ENCODE measurements at regions not wholly inside any gene's neighbourhood (a gene's known extent, or its start where the extent isn't known, plus 50 kb on each side); places are given as distances from the start of the nearest gene placed in this dataset.

DNA sequence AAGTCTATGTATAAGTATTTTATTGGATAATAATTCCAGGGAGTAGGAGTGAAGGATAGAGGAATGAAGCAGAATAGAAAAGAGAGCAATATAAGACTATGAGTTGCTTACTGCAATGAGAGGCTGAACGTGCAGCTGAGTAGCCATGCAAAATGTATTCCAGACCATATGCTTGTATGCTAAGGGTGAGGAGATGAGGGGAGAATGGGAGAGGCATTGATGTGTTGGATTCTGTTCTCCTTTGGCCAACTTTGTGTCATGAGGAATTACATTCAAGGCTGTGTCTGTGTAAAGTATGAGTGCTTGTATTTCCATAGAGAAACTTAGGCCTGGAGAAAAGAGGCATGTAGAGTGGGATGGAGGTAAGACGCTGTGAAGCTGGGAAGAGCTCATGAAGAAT lies 301.8 kb downstream of the ARL6IP6 start:
- H3K4me3 ChIP-seq (ENCODE audit: low read depth, low read length), result no peak overlapping the region
- no peak for DNase-seq (ENCODE audit: low read depth)
- in situ Hi-C loops (cut with HindIII; ENCODE audit: low sequenced_read_pairs), result no loop called here
- TF ChIP-seq, protein P1, sequence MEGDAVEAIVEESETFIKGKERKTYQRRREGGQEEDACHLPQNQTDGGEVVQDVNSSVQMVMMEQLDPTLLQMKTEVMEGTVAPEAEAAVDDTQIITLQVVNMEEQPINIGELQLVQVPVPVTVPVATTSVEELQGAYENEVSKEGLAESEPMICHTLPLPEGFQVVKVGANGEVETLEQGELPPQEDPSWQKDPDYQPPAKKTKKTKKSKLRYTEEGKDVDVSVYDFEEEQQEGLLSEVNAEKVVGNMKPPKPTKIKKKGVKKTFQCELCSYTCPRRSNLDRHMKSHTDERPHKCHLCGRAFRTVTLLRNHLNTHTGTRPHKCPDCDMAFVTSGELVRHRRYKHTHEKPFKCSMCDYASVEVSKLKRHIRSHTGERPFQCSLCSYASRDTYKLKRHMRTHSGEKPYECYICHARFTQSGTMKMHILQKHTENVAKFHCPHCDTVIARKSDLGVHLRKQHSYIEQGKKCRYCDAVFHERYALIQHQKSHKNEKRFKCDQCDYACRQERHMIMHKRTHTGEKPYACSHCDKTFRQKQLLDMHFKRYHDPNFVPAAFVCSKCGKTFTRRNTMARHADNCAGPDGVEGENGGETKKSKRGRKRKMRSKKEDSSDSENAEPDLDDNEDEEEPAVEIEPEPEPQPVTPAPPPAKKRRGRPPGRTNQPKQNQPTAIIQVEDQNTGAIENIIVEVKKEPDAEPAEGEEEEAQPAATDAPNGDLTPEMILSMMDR (IDR thresholded peaks at IDR 0.05; ENCODE audit: low read depth, low read length, missing control alignments), result no peak

DNA sequence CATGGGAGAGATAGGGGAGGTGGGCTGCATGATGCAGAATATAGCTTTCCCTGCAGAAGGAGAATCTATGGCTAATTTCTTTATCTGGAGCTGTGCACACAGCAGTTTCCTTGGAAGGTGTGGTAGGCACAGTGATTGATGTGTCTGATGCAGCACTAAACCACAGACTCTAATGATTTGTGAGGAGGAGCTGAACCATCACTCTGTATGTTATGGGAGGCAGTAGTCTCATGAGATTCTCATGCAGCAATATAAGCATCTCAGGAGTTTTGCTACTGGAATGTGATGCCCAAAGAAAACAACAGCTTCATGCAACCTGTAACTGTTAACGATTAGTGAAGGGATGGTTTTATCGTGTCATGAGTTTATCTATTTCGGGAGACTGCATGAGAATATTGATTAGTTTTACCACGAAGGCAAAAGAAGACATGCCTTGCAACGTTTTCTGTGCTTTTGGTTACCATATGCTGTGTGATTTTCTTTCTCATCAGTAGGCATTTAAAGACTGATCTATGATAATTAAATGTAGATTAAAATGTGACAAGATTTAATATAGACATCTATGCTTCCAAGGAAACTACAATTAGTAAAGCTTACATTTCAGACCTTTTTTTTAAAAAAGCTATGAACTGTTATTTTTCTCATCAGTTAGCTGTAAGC lies 286.8 kb downstream of the ARL6IP6 start:
- in situ Hi-C loops (cut with HindIII; ENCODE audit: low sequenced_read_pairs), result no loop called here
- DNase-seq (ENCODE audit: low read depth), result no peak
- H3K4me3 ChIP-seq (ENCODE audit: low read depth, low read length), result no peak overlapping the region
- TF ChIP-seq, protein P1 (IDR thresholded peaks at IDR 0.05; ENCODE audit: low read depth, low read length, missing control alignments), result no peak

DNA sequence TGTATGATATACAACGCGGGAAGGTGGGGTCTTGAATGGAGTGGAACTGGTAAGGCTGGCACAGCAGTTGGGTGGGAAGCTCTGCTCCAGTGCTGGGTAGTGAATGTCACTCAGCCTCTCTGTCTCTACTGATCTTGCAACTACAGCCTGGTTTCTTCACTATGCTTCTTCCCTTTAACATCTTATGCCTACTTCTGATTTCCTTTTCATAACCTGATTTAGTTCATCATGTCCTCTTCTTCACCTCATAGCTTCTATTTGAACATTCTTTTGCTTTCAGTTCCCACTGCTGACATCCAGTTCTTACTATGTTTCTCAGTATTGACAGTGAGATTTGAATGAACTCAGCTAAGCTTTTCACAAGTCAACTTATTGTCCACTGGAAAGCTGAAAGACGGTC lies 286.2 kb downstream of the ARL6IP6 start:
- TF ChIP-seq, protein P1 (IDR thresholded peaks at IDR 0.05; ENCODE audit: low read depth, low read length, missing control alignments), result no peak
- no peak overlapping the region for H3K4me3 ChIP-seq (ENCODE audit: low read depth, low read length)
- no peak for DNase-seq (ENCODE audit: low read depth)
- in situ Hi-C loops (cut with HindIII; ENCODE audit: low sequenced_read_pairs), result no loop called here

DNA sequence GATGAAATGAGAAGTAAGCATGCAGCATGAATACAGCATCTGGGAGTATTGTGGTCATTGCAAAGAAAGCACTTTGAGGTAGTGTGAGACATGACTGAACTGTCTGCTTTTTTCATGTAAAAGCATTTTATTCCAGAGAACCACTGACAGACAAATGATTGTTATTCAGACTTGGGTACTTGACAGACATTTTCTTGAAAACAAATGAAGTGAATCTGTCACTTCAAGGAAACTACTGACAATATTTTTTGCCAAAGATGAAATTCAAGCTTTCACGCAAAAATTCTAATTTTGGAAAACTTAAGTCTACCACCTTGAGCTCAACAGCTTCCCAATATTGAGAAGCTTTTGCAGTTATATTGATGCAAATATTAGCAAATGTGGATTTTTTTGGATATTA lies 255.7 kb downstream of the ARL6IP6 start:
- TF ChIP-seq, protein P1 (IDR thresholded peaks at IDR 0.05; ENCODE audit: low read depth, low read length, missing control alignments), result no peak
- no peak for DNase-seq (ENCODE audit: low read depth)
- H3K4me3 ChIP-seq (ENCODE audit: low read depth, low read length), result no peak overlapping the region
- in situ Hi-C loops (cut with HindIII; ENCODE audit: low sequenced_read_pairs), result no loop called here

DNA sequence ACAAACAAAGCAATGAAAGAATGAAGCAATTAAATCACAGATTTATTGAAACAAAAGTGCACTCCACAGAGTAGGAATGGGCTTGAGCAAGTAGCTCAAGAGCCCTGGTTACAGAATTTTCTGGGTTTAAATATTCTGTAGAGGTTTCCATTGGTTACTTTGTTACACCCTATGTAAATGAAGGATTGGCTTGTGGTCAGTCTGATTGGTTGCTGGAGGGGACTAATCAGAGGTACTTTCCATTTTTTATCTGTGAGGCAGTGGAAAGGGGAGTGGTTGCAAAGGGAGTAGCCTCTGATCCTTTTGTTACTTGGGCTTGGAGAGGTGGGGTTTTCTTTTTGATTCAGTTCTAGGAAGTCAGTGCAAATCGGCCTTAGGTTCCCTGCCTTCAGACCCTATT lies 253.3 kb downstream of the ARL6IP6 start:
- in situ Hi-C loops (cut with HindIII; ENCODE audit: low sequenced_read_pairs), result no loop called here

GRCh38 chr2:152962446-152962845 lies 244.0 kb downstream of the ARL6IP6 start:
- no peak overlapping the region for H3K4me3 ChIP-seq (ENCODE audit: low read depth, low read length)
- in situ Hi-C loops (cut with HindIII; ENCODE audit: low sequenced_read_pairs), result no loop called here
- no peak for DNase-seq (ENCODE audit: low read depth)
- TF ChIP-seq, protein P1 (IDR thresholded peaks at IDR 0.05; ENCODE audit: low read depth, low read length, missing control alignments), result no peak

More for the DNA sequence above, 253.3 kb downstream of the ARL6IP6 start:
- DNase-seq (ENCODE audit: low read depth), result no peak
- TF ChIP-seq, protein P1 (IDR thresholded peaks at IDR 0.05; ENCODE audit: low read depth, low read length, missing control alignments), result no peak
- no peak overlapping the region for H3K4me3 ChIP-seq (ENCODE audit: low read depth, low read length)

All from astrocyte of the cerebellum (primary cell).